Panc1 (cell line): ENCODE measurements at regions not wholly inside any gene's neighbourhood (a gene's known extent, or its start where the extent isn't known, plus 50 kb on each side); places are given as distances from the start of the nearest gene placed in this dataset.

ENCODE experiments used
- ATAC-seq: fragments of 200-7000 bp; cut with Tn5 transposase; 2 replicates; pipeline ENCODE4 v1.9.1; 2020; ENCODE audit warnings: mild to moderate bottlenecking, moderate library complexity
- BruUV-seq: library from RNA; stranded (reverse); fragments of 400-500 nt; replicated peaks from 2 replicates; lab custom pipeline; 2021; lab: Mats Ljungman, UMichigan
- CTCF ChIA-PET: fragments of 300-600 bp; sonication (Branson Sonifier 250); formaldehyde crosslinking; loops from one replicate; lab custom pipeline; 2022; ENCODE audit warnings: antibody characterized with exemption; lab: Charles Lee
- POLR2A ChIA-PET: fragments of 300-600 bp; sonication (Branson Sonifier 250); formaldehyde crosslinking; loops from one replicate; lab custom pipeline; 2022; ENCODE audit warnings: antibody characterized with exemption; lab: Charles Lee
- DNase-seq: peaks from one replicate; pipeline ENCODE4 v3.0.0-alpha.2; 2010; ENCODE audit warnings: low read depth, low spot score
- H3K27ac ChIP-seq: 2 replicates; pipeline ENCODE4 v1.5.1; 2011; ENCODE audit warnings: mild to moderate bottlenecking, low read length, inconsistent platforms
- H3K27me3 ChIP-seq: fragments of 200-500 bp; sonication (Bioruptor generic); 2 replicates; pipeline ENCODE4 v1.6.0; 2014; ENCODE audit warnings: low read length, inconsistent platforms; ENCODE audit not compliant: control insufficient read depth, insufficient read depth
- H3K36me3 ChIP-seq: fragments of 200-500 bp; sonication (Bioruptor generic); 2 replicates; pipeline ENCODE4 v1.5.1; 2014; ENCODE audit warnings: inconsistent platforms, mild to moderate bottlenecking, low read length, moderate library complexity; ENCODE audit not compliant: control insufficient read depth, insufficient read depth
- H3K4me1 ChIP-seq: 2 replicates; pipeline ENCODE4 v1.5.1; 2011; ENCODE audit warnings: inconsistent platforms, mild to moderate bottlenecking, low read length, moderate library complexity; ENCODE audit not compliant: control insufficient read depth, insufficient read depth
- H3K4me3 ChIP-seq, 2 experiments: 2 replicates each; pipeline ENCODE4 v1.5.1; 2011 to 2012; ENCODE audit warnings: low read depth in 2 of 2, low read length in 2 of 2, mild to moderate bottlenecking in 2 of 2, inconsistent platforms in 1 of 2, moderate library complexity in 1 of 2
- H3K9me3 ChIP-seq: fragments of 200-500 bp; sonication (Bioruptor generic); 2 replicates; pipeline ENCODE4 v1.5.1; 2014; ENCODE audit warnings: low read depth, mild to moderate bottlenecking, inconsistent platforms, low read length, moderate library complexity; ENCODE audit not compliant: control insufficient read depth, insufficient read depth
- POLR2AphosphoS5 ChIP-seq: IDR thresholded peaks from 2 replicates; pipeline ENCODE4 v1.6.1; 2012; ENCODE audit warnings: mild to moderate bottlenecking, low read depth, low read length, moderate library complexity
- REST ChIP-seq, 2 experiments: IDR thresholded peaks; 2 replicates each; pipeline ENCODE4 v1.6.1; 2011 to 2012; ENCODE audit warnings: low read depth in 2 of 2, control low read depth in 1 of 2, low read length in 1 of 2, mild to moderate bottlenecking in 1 of 2, moderate library complexity in 1 of 2; ENCODE audit not compliant: insufficient read depth in 1 of 2
- SIN3A ChIP-seq: IDR thresholded peaks from 2 replicates; pipeline ENCODE4 v1.6.1; 2012; ENCODE audit warnings: low read depth, mild to moderate bottlenecking, low read length, moderate library complexity, borderline replicate concordance; ENCODE audit not compliant: insufficient read depth
- TCF7L2 ChIP-seq: IDR thresholded peaks from 2 replicates; pipeline ENCODE4 v1.6.1; 2011; ENCODE audit warnings: mild to moderate bottlenecking, low read depth, low read length, inconsistent platforms
- in situ Hi-C: cut with HindIII; loops from 2 replicates; pipeline ENCODE4 v1.10.0; 2016; ENCODE audit warnings: low sequenced_read_pairs, low pct_unique_long_range_greater_than_20kb
- intact Hi-C: fragments of 100-400 bp; cut with micrococcal nuclease; formaldehyde crosslinking; loops from one replicate; pipeline ENCODE4 v1.10.0; 2022; ENCODE audit not compliant: unreplicated experiment
- TF ChIP-seq, protein P1 (sequence below): fragments of 450-650 bp; IDR thresholded peaks from 2 replicates; pipeline ENCODE4 v1.5.1; 2017; ENCODE audit warnings: mild to moderate bottlenecking

GRCh38 chr5:167778228-167778627 lies 513.2 kb upstream of the WWC1 start:
- ChIA-PET POLR2A (no interaction called here), CTCF (no interaction called here)
- no TSS peak for BruUV-seq

DNA sequence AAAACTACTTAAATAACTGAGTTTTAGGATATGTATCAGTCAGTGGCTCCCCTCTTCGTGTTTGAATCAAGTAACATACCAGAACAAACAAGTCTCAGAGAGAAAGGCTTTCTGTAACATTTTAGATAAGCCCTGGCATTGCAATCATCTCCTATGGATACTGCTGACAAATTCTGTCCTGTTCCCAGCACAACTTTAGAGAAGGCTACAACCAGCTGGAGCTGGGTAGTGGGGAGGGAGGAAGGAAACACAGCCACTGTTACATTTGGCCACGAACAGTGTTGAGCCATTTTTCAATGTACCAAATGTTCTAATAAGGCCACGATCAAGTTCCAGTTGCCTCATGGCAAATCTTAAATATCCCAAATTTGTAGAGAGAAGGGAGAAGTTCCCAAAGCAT lies 511.8 kb upstream of the WWC1 start:
- H3K4me1 ChIP-seq: no peaks in the 10 kb centered on the region
- in situ Hi-C loops (no loop called here), intact Hi-C loops (no loop called here)
- H3K4me3 ChIP-seq: no peak overlapping the region
- ATAC-seq (no peak), DNase-seq (no peak)
- BruUV-seq: no TSS peak
- ChIA-PET CTCF (no interaction called here), POLR2A (no interaction called here)
- no peaks in the 10 kb centered on the region for H3K27me3 ChIP-seq
- H3K27ac ChIP-seq: no peak overlapping the region
- no peaks in the 10 kb centered on the region for H3K9me3 ChIP-seq
- H3K36me3 ChIP-seq: no peaks in the 10 kb centered on the region
- TF ChIP-seq POLR2AphosphoS5: no peak
- no peak for TF ChIP-seq REST (IDR thresholded peaks at IDR 0.05; ENCODE audit: insufficient read depth in 1 of 2, low read depth in 2 of 2, low read length in 1 of 2)
- TF ChIP-seq SIN3A: no peak
- TF ChIP-seq, protein P1, sequence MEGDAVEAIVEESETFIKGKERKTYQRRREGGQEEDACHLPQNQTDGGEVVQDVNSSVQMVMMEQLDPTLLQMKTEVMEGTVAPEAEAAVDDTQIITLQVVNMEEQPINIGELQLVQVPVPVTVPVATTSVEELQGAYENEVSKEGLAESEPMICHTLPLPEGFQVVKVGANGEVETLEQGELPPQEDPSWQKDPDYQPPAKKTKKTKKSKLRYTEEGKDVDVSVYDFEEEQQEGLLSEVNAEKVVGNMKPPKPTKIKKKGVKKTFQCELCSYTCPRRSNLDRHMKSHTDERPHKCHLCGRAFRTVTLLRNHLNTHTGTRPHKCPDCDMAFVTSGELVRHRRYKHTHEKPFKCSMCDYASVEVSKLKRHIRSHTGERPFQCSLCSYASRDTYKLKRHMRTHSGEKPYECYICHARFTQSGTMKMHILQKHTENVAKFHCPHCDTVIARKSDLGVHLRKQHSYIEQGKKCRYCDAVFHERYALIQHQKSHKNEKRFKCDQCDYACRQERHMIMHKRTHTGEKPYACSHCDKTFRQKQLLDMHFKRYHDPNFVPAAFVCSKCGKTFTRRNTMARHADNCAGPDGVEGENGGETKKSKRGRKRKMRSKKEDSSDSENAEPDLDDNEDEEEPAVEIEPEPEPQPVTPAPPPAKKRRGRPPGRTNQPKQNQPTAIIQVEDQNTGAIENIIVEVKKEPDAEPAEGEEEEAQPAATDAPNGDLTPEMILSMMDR: no peak
- no peak for TF ChIP-seq TCF7L2

More at GRCh38 chr5:167778228-167778627, 513.2 kb upstream of the WWC1 start:
- H3K27ac ChIP-seq: no peak overlapping the region
- in situ Hi-C loops: no loop called here
- no peaks in the 10 kb centered on the region for H3K36me3 ChIP-seq
- intact Hi-C loops: no loop called here
- no peaks in the 10 kb centered on the region for H3K27me3 ChIP-seq
- no peak overlapping the region for H3K4me3 ChIP-seq
- TF ChIP-seq REST (IDR thresholded peaks at IDR 0.05; ENCODE audit: insufficient read depth in 1 of 2, low read depth in 2 of 2, low read length in 1 of 2) (no peak), SIN3A (no peak), POLR2AphosphoS5 (no peak), TCF7L2 (no peak)
- TF ChIP-seq, protein P1: no peak
- H3K9me3 ChIP-seq: no peaks in the 10 kb centered on the region
- DNase-seq: no peak
- no peaks in the 10 kb centered on the region for H3K4me1 ChIP-seq
- ATAC-seq: no peak
